Tibial nerve (tissue), 4 donors: ENCODE measurements at regions not wholly inside any gene's neighbourhood (a gene's known extent, or its start where the extent isn't known, plus 50 kb on each side); places are given as distances from the start of the nearest gene placed in this dataset.

Source experiments
- DNase-seq, 2 donors: peaks; one replicate each; pipeline ENCODE4 v3.0.0-alpha.2; 2019; ENCODE audit warnings: low spot score in 2 of 2
- H3K27ac ChIP-seq, 4 donors: fragments of 200-600 bp; sonication (generic) in 3 of 4; one replicate each; pipeline ENCODE4 v1.5.1; 2017 to 2019; ENCODE audit warnings: mild to moderate bottlenecking in 1 of 4
- H3K27me3 ChIP-seq, 2 donors: fragments of 200-600 bp; sonication (generic) in 1 of 2; one replicate each; pipeline versions ENCODE4 v1.5.1 to v1.6.0; 2017 to 2019
- H3K36me3 ChIP-seq, 3 donors: fragments of 200-600 bp; sonication (generic); one replicate each; pipeline ENCODE4 v1.5.1; 2018 to 2019
- H3K4me1 ChIP-seq, 4 donors: fragments of 200-600 bp; sonication (generic) in 3 of 4; one replicate each; pipeline ENCODE4 v1.5.1; 2017 to 2019
- H3K4me3 ChIP-seq, 4 donors: fragments of 200-600 bp; sonication (generic) in 3 of 4; one replicate each; pipeline ENCODE4 v1.5.1; 2017 to 2019; ENCODE audit warnings: mild to moderate bottlenecking in 1 of 4, moderate library complexity in 1 of 4
- H3K9me3 ChIP-seq, 4 donors: fragments of 200-600 bp; sonication (generic) in 3 of 4; one replicate each; pipeline ENCODE4 v1.5.1; 2017 to 2019
- CTCF ChIP-seq, 5 experiments: fragments of 200-600 bp in 3 of 5; fragments of 450-650 bp in 2 of 5; sonication (generic) in 3 of 5; IDR thresholded peaks; one replicate each; pipeline ENCODE4 v1.5.1; 2016 to 2019; ENCODE audit warnings: antibody characterized with exemption in 5 of 5, mild to moderate bottlenecking in 3 of 5, moderate library complexity in 2 of 5
- EP300 ChIP-seq, 2 donors: sonication (generic); formaldehyde crosslinking; IDR thresholded peaks; one replicate each; pipeline ENCODE4 v1.6.1; 2017; ENCODE audit warnings: antibody characterized with exemption in 2 of 2, mild to moderate bottlenecking in 1 of 2
- POLR2A ChIP-seq, 2 donors: fragments of 450-650 bp; IDR thresholded peaks; one replicate each; pipeline ENCODE4 v1.6.1; 2017; ENCODE audit warnings: antibody characterized with exemption in 2 of 2, mild to moderate bottlenecking in 2 of 2, moderate library complexity in 2 of 2
- WGBS, 2 donors: methylation state at CpG; one replicate each; pipeline ENCODE4 v1.1.5; 2018; 5-methylcytosine and 5-hydroxymethylcytosine counted together

- WGBS, 2 donors = 89 to 90% methylated on average over 8 of the region's 8 CpGs
- H3K27ac ChIP-seq = no peak overlapping the region
- no peak overlapping the region for H3K4me3 ChIP-seq
- H3K9me3 ChIP-seq = no peaks in the 10 kb centered on the region
- no peak for TF ChIP-seq CTCF (IDR thresholded peaks at IDR 0.05)
- no peak for TF ChIP-seq POLR2A (IDR thresholded peaks at IDR 0.05)
- TF ChIP-seq EP300 (IDR thresholded peaks at IDR 0.05) = no peak
- no peaks in the 10 kb centered on the region for H3K27me3 ChIP-seq
- H3K36me3 ChIP-seq = no peaks in the 10 kb centered on the region
- no peaks in the 10 kb centered on the region for H3K4me1 ChIP-seq
- no peak for DNase-seq
These were observed 324.3 kb upstream of the PCDH10 start for GRCh38 chr4:132824761-132825160.

GRCh38 chr4:132827522-132827921 is 321.6 kb upstream of the PCDH10 start:
- Histone ChIP-seq H3K27ac (no peak overlapping the region), H3K4me1 (no peaks in the 10 kb centered on the region), H3K4me3 (no peak overlapping the region), H3K9me3 (no peaks in the 10 kb centered on the region), H3K36me3 (no peaks in the 10 kb centered on the region), H3K27me3 (no peaks in the 10 kb centered on the region)
- DNase-seq = no peak
- 42 to 48% methylated on average over 4 of the region's 4 CpGs for WGBS, 2 donors
- TF ChIP-seq POLR2A (IDR thresholded peaks at IDR 0.05) (no peak), EP300 (IDR thresholded peaks at IDR 0.05) (no peak), CTCF (IDR thresholded peaks at IDR 0.05) (no peak)

- no peaks in the 10 kb centered on the region for H3K36me3 ChIP-seq
- no peak for DNase-seq
- H3K4me3 ChIP-seq = no peak overlapping the region
- H3K27ac ChIP-seq = no peak overlapping the region
- WGBS, 2 donors = 93 to 97% methylated on average over 2 of the region's 2 CpGs
- no peaks in the 10 kb centered on the region for H3K4me1 ChIP-seq
- peaks cover 0 to 14% (median 7%) of the 10 kb centered on the region in 4 donors for H3K9me3 ChIP-seq
- no peaks in the 10 kb centered on the region for H3K27me3 ChIP-seq
- TF ChIP-seq EP300 (IDR thresholded peaks at IDR 0.05) (no peak), POLR2A (IDR thresholded peaks at IDR 0.05) (no peak), CTCF (IDR thresholded peaks at IDR 0.05) (no peak)
These were observed 310.9 kb upstream of the PCDH10 start for GRCh38 chr4:132838244-132838643.

- peaks cover 0 to 14% (median 7%) of the 10 kb centered on the region in 4 donors for H3K9me3 ChIP-seq
- H3K4me1 ChIP-seq = no peaks in the 10 kb centered on the region
- no peak overlapping the region for H3K27ac ChIP-seq
- H3K27me3 ChIP-seq = no peaks in the 10 kb centered on the region
- no peaks in the 10 kb centered on the region for H3K36me3 ChIP-seq
- H3K4me3 ChIP-seq = no peak overlapping the region
- no peak for DNase-seq
- TF ChIP-seq CTCF (IDR thresholded peaks at IDR 0.05) (no peak), EP300 (IDR thresholded peaks at IDR 0.05) (no peak), POLR2A (IDR thresholded peaks at IDR 0.05) (no peak)
These were observed 310.0 kb upstream of the PCDH10 start for GRCh38 chr4:132839070-132839469.

GRCh38 chr4:132859929-132860328 is 289.2 kb upstream of the PCDH10 start:
- DNase-seq = no peak
- Histone ChIP-seq H3K4me3 (no peak overlapping the region), H3K4me1 (no peaks in the 10 kb centered on the region), H3K27me3 (no peaks in the 10 kb centered on the region), H3K27ac (no peak overlapping the region), H3K36me3 (no peaks in the 10 kb centered on the region), H3K9me3 (no peaks in the 10 kb centered on the region)
- TF ChIP-seq EP300 (IDR thresholded peaks at IDR 0.05) (no peak), CTCF (IDR thresholded peaks at IDR 0.05) (no peak), POLR2A (IDR thresholded peaks at IDR 0.05) (no peak)
- 64 to 75% methylated on average over 1 of the region's 1 CpG for WGBS, 2 donors
